Endothelial cell of umbilical vein (primary cell): ENCODE measurements at regions not wholly inside any gene's neighbourhood (a gene's known extent, or its start where the extent isn't known, plus 50 kb on each side); places are given as distances from the start of the nearest gene placed in this dataset.

Experiments
- BruUV-seq: library from RNA; stranded (reverse); fragments of 400-500 nt; replicated peaks from 2 replicates; lab custom pipeline; 2021; lab: Mats Ljungman, UMichigan
- CTCF ChIA-PET: fragments of 300-600, 350-600 bp; sonication (Branson Sonifier 250); formaldehyde crosslinking; loops from one replicate; lab custom pipeline; 2021; ENCODE audit warnings: antibody characterized with exemption, inconsistent platforms; lab: Charles Lee
- POLR2A ChIA-PET: fragments of 300-600, 350-600 bp; sonication (Branson Sonifier 250); formaldehyde crosslinking; loops from one replicate; lab custom pipeline; 2021; ENCODE audit warnings: antibody characterized with exemption, inconsistent platforms; lab: Charles Lee
- DNase-seq: peaks from one replicate; pipeline ENCODE4 v3.0.0-alpha.2; 2011; ENCODE audit warnings: low read depth, low spot score
- FAIRE-seq: peaks from 2 replicates; lab custom pipeline; 2011; peaks lifted over from hg19 to GRCh38; lab: Jason Lieb, UNC
- H2AFZ ChIP-seq: 2 replicates; pipeline ENCODE4 v1.6.0; 2012; ENCODE audit warnings: low read depth, low read length, control low read depth, inconsistent platforms
- H3K27ac ChIP-seq: 2 replicates; pipeline ENCODE4 v1.5.1; 2011; ENCODE audit warnings: low read depth, mild to moderate bottlenecking, control low read depth, low read length, moderate library complexity; ENCODE audit not compliant: insufficient read depth
- H3K27me3 ChIP-seq, 2 experiments: 2 replicates each; pipeline versions ENCODE4 v1.6.0 to v1.6.1; 2011; ENCODE audit warnings: low read length in 2 of 2, mixed read lengths in 1 of 2; ENCODE audit not compliant: control insufficient read depth in 2 of 2, insufficient read depth in 2 of 2
- H3K36me3 ChIP-seq, 2 experiments: 2 replicates in 1 of 2; 3 replicates in 1 of 2; pipeline ENCODE4 v1.5.1; 2011; ENCODE audit warnings: low read length in 2 of 2, mild to moderate bottlenecking in 1 of 2, moderate library complexity in 1 of 2; ENCODE audit not compliant: control insufficient read depth in 2 of 2, insufficient read depth in 2 of 2; ENCODE audit errors: extremely low read depth in 1 of 2
- H3K4me1 ChIP-seq: 3 replicates; pipeline ENCODE4 v1.5.1; 2011; ENCODE audit warnings: mild to moderate bottlenecking, low read length; ENCODE audit not compliant: control insufficient read depth, insufficient read depth; ENCODE audit errors: extremely low read depth
- H3K4me2 ChIP-seq: 2 replicates; pipeline ENCODE4 v1.6.1; 2011; ENCODE audit warnings: low read length, control low read depth, mixed read lengths; ENCODE audit not compliant: insufficient read depth
- H3K4me3 ChIP-seq, 3 experiments: fragments of 200-600 bp in 1 of 3; sonication (generic), shearing (Covaris generic) in 1 of 3; replicated peaks in 1 of 3; 2 replicates each; pipeline ENCODE4 v1.5.1; 2011 to 2016; ENCODE audit warnings: control low read depth in 3 of 3, low read length in 3 of 3, mild to moderate bottlenecking in 2 of 3, inconsistent platforms in 1 of 3, low read depth in 1 of 3, moderate library complexity in 1 of 3; ENCODE audit not compliant: insufficient read depth in 1 of 3
- H3K79me2 ChIP-seq: 2 replicates; pipeline ENCODE4 v1.6.0; 2012; ENCODE audit warnings: low read length, inconsistent platforms; ENCODE audit not compliant: control insufficient read depth, insufficient read depth
- H3K9ac ChIP-seq: replicated peaks from 2 replicates; pipeline ENCODE3; 2011; ENCODE audit warnings: low read length, control low read depth; ENCODE audit not compliant: insufficient read depth; ENCODE audit errors: extremely low read depth
- H3K9me1 ChIP-seq: replicated peaks from 3 replicates; pipeline ENCODE4 v1.6.0; 2011; ENCODE audit warnings: mild to moderate bottlenecking, low read length; ENCODE audit not compliant: control insufficient read depth, insufficient read depth; ENCODE audit errors: extremely low read depth
- H3K9me3 ChIP-seq: replicated peaks from 2 replicates; pipeline ENCODE4 v1.5.1; 2012; ENCODE audit warnings: low read length, inconsistent platforms; ENCODE audit not compliant: control insufficient read depth, insufficient read depth
- H4K20me1 ChIP-seq: replicated peaks from 2 replicates; pipeline ENCODE3; 2011; ENCODE audit warnings: mild to moderate bottlenecking, low read length; ENCODE audit not compliant: control insufficient read depth, insufficient read depth; ENCODE audit errors: extremely low read depth
- EZH2 ChIP-seq: IDR thresholded peaks from 2 replicates; pipeline ENCODE4 v1.6.1; 2012; ENCODE audit warnings: borderline replicate concordance, low read depth, mild to moderate bottlenecking, moderate library complexity, low read length, inconsistent platforms; ENCODE audit not compliant: severe bottlenecking
- FOS ChIP-seq: IDR thresholded peaks from 2 replicates; pipeline ENCODE4 v1.6.1; 2011; ENCODE audit warnings: mild to moderate bottlenecking, low read length, moderate library complexity, borderline replicate concordance; ENCODE audit not compliant: insufficient read depth
- GATA2 ChIP-seq: IDR thresholded peaks from 2 replicates; pipeline ENCODE4 v1.7.0; 2011; ENCODE audit warnings: low read depth, mild to moderate bottlenecking, moderate library complexity, mixed read lengths, low read length; ENCODE audit not compliant: insufficient read length, insufficient read depth
- JUN ChIP-seq: IDR thresholded peaks from 2 replicates; pipeline ENCODE4 v1.6.1; 2011; ENCODE audit warnings: borderline replicate concordance, low read depth; ENCODE audit not compliant: insufficient read length, insufficient read depth
- MAX ChIP-seq: IDR thresholded peaks from 2 replicates; pipeline ENCODE4 v1.6.1; 2011; ENCODE audit not compliant: insufficient read depth, insufficient read length
- MYC ChIP-seq: IDR thresholded peaks from one replicate; pipeline ENCODE4 v1.6.1; 2011; ENCODE audit warnings: mild to moderate bottlenecking, low read depth, low read length
- POLR2A ChIP-seq: IDR thresholded peaks from 2 replicates; pipeline ENCODE4 v1.6.1; 2012; ENCODE audit warnings: low read depth, mild to moderate bottlenecking, control low read depth, low read length
- POLR2AphosphoS5 ChIP-seq: IDR thresholded peaks from 2 replicates; pipeline ENCODE4 v1.6.1; 2012; ENCODE audit warnings: low read depth, mild to moderate bottlenecking, control low read depth, low read length, moderate library complexity; ENCODE audit not compliant: insufficient read depth
- dilution Hi-C: fragments of 300-500 bp; cut with MboI; formaldehyde crosslinking; loops from one replicate; pipeline ENCODE4 v1.15.0; 2019; ENCODE audit warnings: low sequenced_read_pairs; ENCODE audit not compliant: extremely low pct_ligation_motif_present
- intact Hi-C: fragments of 100-400 bp; cut with micrococcal nuclease; formaldehyde crosslinking; loops from one replicate; pipeline ENCODE4 v1.10.0; 2022
- TF ChIP-seq, protein P1 (sequence below), 2 donors: IDR thresholded peaks; 1 replicate in 1 of 2; 2 replicates in 1 of 2; pipeline ENCODE4 v1.5.1; 2011; ENCODE audit warnings: low read length in 2 of 2, mild to moderate bottlenecking in 2 of 2, moderate library complexity in 2 of 2, control low read depth in 1 of 2, inconsistent platforms in 1 of 2, low read depth in 1 of 2; ENCODE audit not compliant: insufficient read depth in 1 of 2; ENCODE audit errors: extremely low read depth in 1 of 2

DNA sequence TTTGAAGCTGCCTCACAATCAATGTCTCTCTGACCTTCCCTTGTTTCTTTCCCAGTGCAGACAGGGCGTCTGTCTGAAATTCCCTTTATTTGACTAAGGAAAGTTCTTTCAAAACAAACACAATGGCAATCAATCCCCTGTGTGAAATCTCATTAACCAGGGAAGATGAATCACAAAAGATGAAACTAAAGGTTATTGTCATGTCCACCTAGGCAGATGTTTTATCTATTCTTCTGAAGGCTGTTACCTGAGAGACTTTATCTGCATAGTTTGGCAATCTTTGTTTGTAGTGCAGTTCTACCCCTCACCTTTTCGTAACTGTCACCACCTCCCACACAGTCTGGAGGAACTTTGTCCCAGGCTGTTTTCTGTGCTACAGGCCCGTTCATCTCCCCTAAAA lies 217.5 kb upstream of the RIOK2 start:
- Histone ChIP-seq H4K20me1 (no peaks in the 10 kb centered on the region), H3K27ac (no peak overlapping the region), H3K4me3 (no peak overlapping the region), H3K9me1 (no peaks in the 10 kb centered on the region), H3K9me3 (no peaks in the 10 kb centered on the region), H3K9ac (no peak overlapping the region), H2AFZ (no peak overlapping the region), H3K4me1 (no peaks in the 10 kb centered on the region), H3K4me2 (no peak overlapping the region), H3K27me3 (no peaks in the 10 kb centered on the region), H3K79me2 (no peaks in the 10 kb centered on the region), H3K36me3 (no peaks in the 10 kb centered on the region)
- intact Hi-C loops (no loop called here), dilution Hi-C loops (no loop called here)
- no peak for DNase-seq
- no TSS peak for BruUV-seq
- CTCF ChIA-PET: no interaction called here
- no peak for FAIRE-seq
- no peak for TF ChIP-seq GATA2
- TF ChIP-seq JUN: no peak
- no peak for TF ChIP-seq MAX
- TF ChIP-seq POLR2A: no peak
- TF ChIP-seq FOS: no peak
- no peak for TF ChIP-seq POLR2AphosphoS5
- TF ChIP-seq, protein P1, sequence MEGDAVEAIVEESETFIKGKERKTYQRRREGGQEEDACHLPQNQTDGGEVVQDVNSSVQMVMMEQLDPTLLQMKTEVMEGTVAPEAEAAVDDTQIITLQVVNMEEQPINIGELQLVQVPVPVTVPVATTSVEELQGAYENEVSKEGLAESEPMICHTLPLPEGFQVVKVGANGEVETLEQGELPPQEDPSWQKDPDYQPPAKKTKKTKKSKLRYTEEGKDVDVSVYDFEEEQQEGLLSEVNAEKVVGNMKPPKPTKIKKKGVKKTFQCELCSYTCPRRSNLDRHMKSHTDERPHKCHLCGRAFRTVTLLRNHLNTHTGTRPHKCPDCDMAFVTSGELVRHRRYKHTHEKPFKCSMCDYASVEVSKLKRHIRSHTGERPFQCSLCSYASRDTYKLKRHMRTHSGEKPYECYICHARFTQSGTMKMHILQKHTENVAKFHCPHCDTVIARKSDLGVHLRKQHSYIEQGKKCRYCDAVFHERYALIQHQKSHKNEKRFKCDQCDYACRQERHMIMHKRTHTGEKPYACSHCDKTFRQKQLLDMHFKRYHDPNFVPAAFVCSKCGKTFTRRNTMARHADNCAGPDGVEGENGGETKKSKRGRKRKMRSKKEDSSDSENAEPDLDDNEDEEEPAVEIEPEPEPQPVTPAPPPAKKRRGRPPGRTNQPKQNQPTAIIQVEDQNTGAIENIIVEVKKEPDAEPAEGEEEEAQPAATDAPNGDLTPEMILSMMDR (IDR thresholded peaks at IDR 0.05; ENCODE audit: extremely low read depth in 1 of 2, insufficient read depth in 1 of 2, low read depth in 1 of 2, low read length in 2 of 2): no peak
- no peak for TF ChIP-seq MYC
- TF ChIP-seq EZH2: no peak
- POLR2A ChIA-PET: no interaction called here
